OCI-LY3 (cell line): ENCODE measurements at regions not wholly inside any gene's neighbourhood (a gene's known extent, or its start where the extent isn't known, plus 50 kb on each side); places are given as distances from the start of the nearest gene placed in this dataset.

Experiments used
- EZH2phosphoT487 ChIP-seq: fragments of 200-600 bp; shearing (Covaris generic); IDR thresholded peaks from 2 replicates; pipeline ENCODE4 v1.6.1; 2018; ENCODE audit warnings: antibody characterized with exemption, mixed run types, low read depth
- TF ChIP-seq, protein P1 (sequence below): fragments of 200-600, 300-600 bp; sonication (generic); IDR thresholded peaks from 2 replicates; pipeline ENCODE4 v1.5.1; 2014; ENCODE audit warnings: antibody characterized with exemption, low read length, low read depth

DNA sequence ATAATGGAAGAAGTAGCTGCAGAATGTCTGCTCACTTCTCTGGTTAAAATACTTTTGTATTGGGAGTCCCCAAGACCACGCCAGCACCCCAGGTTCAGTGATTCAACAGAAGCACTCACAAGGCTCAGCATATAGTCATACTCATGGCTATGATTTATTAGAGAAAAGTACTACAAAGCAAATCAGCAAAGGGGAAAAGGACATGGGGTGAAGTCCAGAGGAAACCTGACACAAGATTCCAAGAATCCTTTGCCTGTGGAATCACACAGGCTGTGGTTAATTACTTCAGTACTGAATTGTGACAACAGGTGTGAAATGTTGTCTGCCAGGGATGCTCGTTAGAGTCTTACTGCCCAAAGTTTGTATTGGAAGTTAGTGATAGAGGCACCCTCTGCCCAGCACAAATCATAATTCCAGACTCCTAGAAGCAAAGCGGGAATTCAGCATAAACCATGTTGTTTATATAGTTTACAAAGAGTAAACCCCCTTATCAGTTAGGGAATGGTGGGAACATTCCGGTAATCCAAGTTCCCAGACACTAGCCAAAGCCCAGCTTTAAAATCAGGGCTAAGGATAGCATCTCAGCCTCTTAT, 79.4 kb downstream of the HYCC1 start:
- TF ChIP-seq, protein P1, sequence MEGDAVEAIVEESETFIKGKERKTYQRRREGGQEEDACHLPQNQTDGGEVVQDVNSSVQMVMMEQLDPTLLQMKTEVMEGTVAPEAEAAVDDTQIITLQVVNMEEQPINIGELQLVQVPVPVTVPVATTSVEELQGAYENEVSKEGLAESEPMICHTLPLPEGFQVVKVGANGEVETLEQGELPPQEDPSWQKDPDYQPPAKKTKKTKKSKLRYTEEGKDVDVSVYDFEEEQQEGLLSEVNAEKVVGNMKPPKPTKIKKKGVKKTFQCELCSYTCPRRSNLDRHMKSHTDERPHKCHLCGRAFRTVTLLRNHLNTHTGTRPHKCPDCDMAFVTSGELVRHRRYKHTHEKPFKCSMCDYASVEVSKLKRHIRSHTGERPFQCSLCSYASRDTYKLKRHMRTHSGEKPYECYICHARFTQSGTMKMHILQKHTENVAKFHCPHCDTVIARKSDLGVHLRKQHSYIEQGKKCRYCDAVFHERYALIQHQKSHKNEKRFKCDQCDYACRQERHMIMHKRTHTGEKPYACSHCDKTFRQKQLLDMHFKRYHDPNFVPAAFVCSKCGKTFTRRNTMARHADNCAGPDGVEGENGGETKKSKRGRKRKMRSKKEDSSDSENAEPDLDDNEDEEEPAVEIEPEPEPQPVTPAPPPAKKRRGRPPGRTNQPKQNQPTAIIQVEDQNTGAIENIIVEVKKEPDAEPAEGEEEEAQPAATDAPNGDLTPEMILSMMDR: no peak
- TF ChIP-seq EZH2phosphoT487: no peak
